ENCODE measurements at regions not wholly inside any gene's neighbourhood (a gene's known extent, or its start where the extent isn't known, plus 50 kb on each side); places are given as distances from the start of the nearest gene placed in this dataset.

DNA sequence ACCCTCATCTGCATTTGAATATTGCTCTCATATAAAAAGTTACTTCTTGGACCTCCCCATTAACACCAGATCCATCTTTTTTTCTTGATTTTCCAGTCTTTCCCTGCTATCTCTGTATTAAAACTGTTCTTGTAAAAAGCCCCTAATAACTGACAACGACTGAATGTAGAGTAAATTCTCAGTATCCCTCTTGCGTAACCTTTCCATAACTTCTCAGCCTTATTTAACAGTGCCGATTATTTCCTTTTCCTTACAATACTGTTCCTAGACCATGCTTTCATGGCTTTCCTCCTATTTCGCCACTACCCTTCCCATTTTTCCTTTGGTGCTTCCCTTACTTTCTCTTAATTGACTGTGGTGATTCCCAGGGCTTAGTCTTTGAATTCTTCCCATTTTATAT lies 348.9 kb upstream of the DSEL start:
- TF ChIP-seq, protein P1, sequence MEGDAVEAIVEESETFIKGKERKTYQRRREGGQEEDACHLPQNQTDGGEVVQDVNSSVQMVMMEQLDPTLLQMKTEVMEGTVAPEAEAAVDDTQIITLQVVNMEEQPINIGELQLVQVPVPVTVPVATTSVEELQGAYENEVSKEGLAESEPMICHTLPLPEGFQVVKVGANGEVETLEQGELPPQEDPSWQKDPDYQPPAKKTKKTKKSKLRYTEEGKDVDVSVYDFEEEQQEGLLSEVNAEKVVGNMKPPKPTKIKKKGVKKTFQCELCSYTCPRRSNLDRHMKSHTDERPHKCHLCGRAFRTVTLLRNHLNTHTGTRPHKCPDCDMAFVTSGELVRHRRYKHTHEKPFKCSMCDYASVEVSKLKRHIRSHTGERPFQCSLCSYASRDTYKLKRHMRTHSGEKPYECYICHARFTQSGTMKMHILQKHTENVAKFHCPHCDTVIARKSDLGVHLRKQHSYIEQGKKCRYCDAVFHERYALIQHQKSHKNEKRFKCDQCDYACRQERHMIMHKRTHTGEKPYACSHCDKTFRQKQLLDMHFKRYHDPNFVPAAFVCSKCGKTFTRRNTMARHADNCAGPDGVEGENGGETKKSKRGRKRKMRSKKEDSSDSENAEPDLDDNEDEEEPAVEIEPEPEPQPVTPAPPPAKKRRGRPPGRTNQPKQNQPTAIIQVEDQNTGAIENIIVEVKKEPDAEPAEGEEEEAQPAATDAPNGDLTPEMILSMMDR (IDR thresholded peaks at IDR 0.05; ENCODE audit: low read length) = no peak
- TF ChIP-seq EZH2 (IDR thresholded peaks at IDR 0.05; ENCODE audit: borderline replicate concordance, low read length) = no peak

Data from OCI-LY1 (cell line).